GM23338 (cell line): ENCODE measurements at regions not wholly inside any gene's neighbourhood (a gene's known extent, or its start where the extent isn't known, plus 50 kb on each side); places are given as distances from the start of the nearest gene placed in this dataset.

ENCODE experiments used
- CREB1 ChIP-seq: fragments of 250-450 bp; sonication (Bioruptor Pico); IDR thresholded peaks from 2 replicates; pipeline ENCODE4 v1.5.0; 2020; ENCODE audit warnings: low read depth, mild to moderate bottlenecking, moderate library complexity
- CTCF ChIP-seq, 2 experiments: fragments of 200-600 bp in 1 of 2; sonication (generic) in 1 of 2; conservative IDR thresholded peaks; 2 replicates each; pipeline versions ENCODE4 v1.5.1 to v1.6.1; 2016 to 2017; ENCODE audit warnings: antibody characterized with exemption in 2 of 2, low read depth in 2 of 2, mild to moderate bottlenecking in 2 of 2, moderate library complexity in 1 of 2
- EZH2 ChIP-seq: fragments of 200-600 bp; sonication (generic); IDR thresholded peaks from one replicate; pipeline ENCODE4 v1.8.0; 2017; ENCODE audit warnings: antibody characterized with exemption, mild to moderate bottlenecking, low read depth; ENCODE audit not compliant: unreplicated experiment
- EZH2phosphoT487 ChIP-seq: fragments of 200-600 bp; sonication (generic); IDR thresholded peaks from one replicate; pipeline ENCODE4 v1.8.1; 2018; ENCODE audit warnings: antibody characterized with exemption; ENCODE audit not compliant: unreplicated experiment
- JUNB ChIP-seq: IDR thresholded peaks from one replicate; pipeline ENCODE4 v1.6.1; 2016; ENCODE audit warnings: antibody characterized with exemption; ENCODE audit not compliant: unreplicated experiment
- NANOG ChIP-seq: IDR thresholded peaks from 2 replicates; pipeline ENCODE4 v1.6.1; 2016; ENCODE audit warnings: antibody characterized with exemption, borderline replicate concordance
- POLR2AphosphoS5 ChIP-seq: IDR thresholded peaks from 2 replicates; pipeline ENCODE4 v1.6.1; 2016; ENCODE audit warnings: antibody characterized with exemption, low read depth
- REST ChIP-seq: IDR thresholded peaks from one replicate; pipeline ENCODE4 v1.6.1; 2018; ENCODE audit warnings: antibody characterized with exemption; ENCODE audit not compliant: unreplicated experiment
- STAT1 ChIP-seq: IDR thresholded peaks from one replicate; pipeline ENCODE4 v1.6.1; 2016; ENCODE audit warnings: antibody characterized with exemption; ENCODE audit not compliant: unreplicated experiment
- ZNF114 ChIP-seq: fragments of 250-450 bp; sonication (Bioruptor Pico); IDR thresholded peaks from 2 replicates; pipeline ENCODE4 v1.5.0; 2020; ENCODE audit warnings: mild to moderate bottlenecking, moderate library complexity
- ZNF331 ChIP-seq: fragments of 250-450 bp; sonication (Bioruptor Pico); IDR thresholded peaks from 2 replicates; pipeline ENCODE4 v1.5.0; 2020; ENCODE audit warnings: low read depth, mild to moderate bottlenecking, moderate library complexity

GRCh38 chr13:106696140-106696539 lies 128.2 kb upstream of the ARGLU1 start:
- no peak for TF ChIP-seq CTCF (conservative IDR thresholded peaks at IDR 0.05; ENCODE audit: low read depth in 2 of 2)
- no peak for TF ChIP-seq EZH2
- TF ChIP-seq CREB1: no peak
- TF ChIP-seq POLR2AphosphoS5: no peak
- TF ChIP-seq EZH2phosphoT487: no peak
- no peak for TF ChIP-seq REST
- TF ChIP-seq JUNB: no peak
- no peak for TF ChIP-seq ZNF331 (CRISPR knock-in tag)
- TF ChIP-seq STAT1: no peak
- TF ChIP-seq ZNF114 (CRISPR knock-in tag): no peak
- no peak for TF ChIP-seq NANOG
